NB4 (cell line): ENCODE measurements at regions not wholly inside any gene's neighbourhood (a gene's known extent, or its start where the extent isn't known, plus 50 kb on each side); places are given as distances from the start of the nearest gene placed in this dataset.

Experiments
- DNase-seq: peaks from one replicate; pipeline ENCODE4 v3.0.0; 2010; ENCODE audit warnings: low read depth
- H3K4me3 ChIP-seq: one replicate; pipeline ENCODE4 v1.5.1; 2011; ENCODE audit warnings: mild to moderate bottlenecking, low read depth, low read length, moderate library complexity
- MYC ChIP-seq: IDR thresholded peaks from 2 replicates; pipeline ENCODE4 v1.6.1; 2011; ENCODE audit warnings: low read depth, low read length
- POLR2A ChIP-seq: IDR thresholded peaks from 2 replicates; pipeline ENCODE4 v1.6.1; 2011; ENCODE audit warnings: mild to moderate bottlenecking; ENCODE audit not compliant: insufficient read length; ENCODE audit errors: extremely low read depth
- TF ChIP-seq, protein P1 (sequence below): IDR thresholded peaks from one replicate; pipeline ENCODE4 v1.5.1; 2012; ENCODE audit warnings: low read depth, low read length
- TF ChIP-seq, protein P2 (sequence below): IDR thresholded peaks from 2 replicates; pipeline ENCODE4 v1.6.1; 2011; ENCODE audit warnings: low read depth, low read length

DNA sequence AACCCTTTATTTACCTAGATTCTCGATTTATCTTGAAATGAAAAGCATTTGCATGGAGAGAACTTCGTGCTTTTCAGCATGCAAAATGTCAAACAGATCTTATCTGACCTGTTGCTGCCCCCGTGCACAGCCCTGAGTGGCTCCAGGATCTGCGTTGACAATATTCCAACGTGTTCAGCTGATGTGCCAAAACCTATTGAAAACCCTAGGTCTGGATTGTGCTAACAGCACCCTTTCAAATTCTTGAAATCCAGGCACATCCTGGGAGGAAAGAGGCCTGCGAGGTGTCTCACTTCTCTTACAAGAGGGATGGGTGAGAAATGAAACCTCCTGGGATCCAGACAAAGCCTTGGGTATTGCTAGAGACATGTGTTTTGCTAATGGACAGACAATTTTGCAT is 231.8 kb downstream of the MAP2K4 start:
- TF ChIP-seq, protein P1, sequence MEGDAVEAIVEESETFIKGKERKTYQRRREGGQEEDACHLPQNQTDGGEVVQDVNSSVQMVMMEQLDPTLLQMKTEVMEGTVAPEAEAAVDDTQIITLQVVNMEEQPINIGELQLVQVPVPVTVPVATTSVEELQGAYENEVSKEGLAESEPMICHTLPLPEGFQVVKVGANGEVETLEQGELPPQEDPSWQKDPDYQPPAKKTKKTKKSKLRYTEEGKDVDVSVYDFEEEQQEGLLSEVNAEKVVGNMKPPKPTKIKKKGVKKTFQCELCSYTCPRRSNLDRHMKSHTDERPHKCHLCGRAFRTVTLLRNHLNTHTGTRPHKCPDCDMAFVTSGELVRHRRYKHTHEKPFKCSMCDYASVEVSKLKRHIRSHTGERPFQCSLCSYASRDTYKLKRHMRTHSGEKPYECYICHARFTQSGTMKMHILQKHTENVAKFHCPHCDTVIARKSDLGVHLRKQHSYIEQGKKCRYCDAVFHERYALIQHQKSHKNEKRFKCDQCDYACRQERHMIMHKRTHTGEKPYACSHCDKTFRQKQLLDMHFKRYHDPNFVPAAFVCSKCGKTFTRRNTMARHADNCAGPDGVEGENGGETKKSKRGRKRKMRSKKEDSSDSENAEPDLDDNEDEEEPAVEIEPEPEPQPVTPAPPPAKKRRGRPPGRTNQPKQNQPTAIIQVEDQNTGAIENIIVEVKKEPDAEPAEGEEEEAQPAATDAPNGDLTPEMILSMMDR = no peak
- TF ChIP-seq POLR2A (no peak), MYC (no peak)
- TF ChIP-seq, protein P2, sequence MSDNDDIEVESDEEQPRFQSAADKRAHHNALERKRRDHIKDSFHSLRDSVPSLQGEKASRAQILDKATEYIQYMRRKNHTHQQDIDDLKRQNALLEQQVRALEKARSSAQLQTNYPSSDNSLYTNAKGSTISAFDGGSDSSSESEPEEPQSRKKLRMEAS = no peak
- no peak overlapping the region for H3K4me3 ChIP-seq
- no peak for DNase-seq

DNA sequence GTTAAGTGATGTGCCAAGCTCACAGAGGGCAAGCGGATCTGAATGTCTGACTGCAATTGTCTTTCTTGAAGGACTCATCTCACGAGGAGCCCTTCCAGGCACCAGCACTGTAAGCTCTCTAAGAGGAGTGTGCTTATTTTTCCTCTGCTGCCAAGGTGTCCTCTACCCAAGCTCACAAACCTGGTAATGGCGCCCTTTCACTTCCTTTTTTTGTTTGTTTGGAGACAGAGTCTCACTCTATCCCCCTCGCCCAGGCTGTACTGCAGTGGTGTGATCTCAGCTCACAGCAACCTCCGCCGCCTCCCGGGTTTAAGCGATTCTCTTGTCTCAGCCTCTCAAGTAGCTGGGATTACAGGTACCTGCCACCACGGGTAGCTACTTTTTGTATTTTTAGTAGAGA is 233.8 kb downstream of the MAP2K4 start:
- no peak for TF ChIP-seq MYC
- TF ChIP-seq, protein P2 = no peak
- DNase-seq = no peak
- H3K4me3 ChIP-seq = no peak overlapping the region

DNA sequence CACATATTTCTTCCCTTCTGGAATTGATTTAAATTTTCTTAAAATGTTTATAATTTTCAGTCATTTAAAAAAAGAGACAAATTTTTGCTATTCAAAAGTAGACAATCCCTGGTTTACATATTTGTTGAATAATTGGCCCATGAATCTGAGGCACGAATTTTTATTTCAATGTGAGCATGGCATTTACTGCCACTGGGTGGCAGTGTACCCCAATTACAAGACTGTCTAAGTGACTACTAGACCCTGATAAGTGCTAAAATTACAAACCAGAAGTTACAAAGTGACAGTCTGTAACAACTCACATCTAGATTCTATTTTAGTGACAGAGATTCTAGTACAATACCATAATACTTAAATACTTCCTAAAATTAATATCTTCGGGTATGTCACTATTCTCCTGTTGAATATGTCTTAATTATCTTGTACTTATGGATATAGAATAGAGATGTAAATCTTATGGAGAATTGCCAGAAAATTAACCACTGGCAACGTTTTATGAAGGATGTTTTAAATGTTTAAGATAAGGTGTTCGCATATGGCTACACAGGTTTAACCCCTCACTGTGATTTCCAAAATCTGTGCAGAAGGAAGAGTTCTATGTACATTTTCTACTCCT is 235.8 kb downstream of the MAP2K4 start:
- H3K4me3 ChIP-seq = no peak overlapping the region
- peak; percentile 55 for DNase-seq
- TF ChIP-seq, protein P1 = peak; percentile 78
- no peak for TF ChIP-seq MYC

DNA sequence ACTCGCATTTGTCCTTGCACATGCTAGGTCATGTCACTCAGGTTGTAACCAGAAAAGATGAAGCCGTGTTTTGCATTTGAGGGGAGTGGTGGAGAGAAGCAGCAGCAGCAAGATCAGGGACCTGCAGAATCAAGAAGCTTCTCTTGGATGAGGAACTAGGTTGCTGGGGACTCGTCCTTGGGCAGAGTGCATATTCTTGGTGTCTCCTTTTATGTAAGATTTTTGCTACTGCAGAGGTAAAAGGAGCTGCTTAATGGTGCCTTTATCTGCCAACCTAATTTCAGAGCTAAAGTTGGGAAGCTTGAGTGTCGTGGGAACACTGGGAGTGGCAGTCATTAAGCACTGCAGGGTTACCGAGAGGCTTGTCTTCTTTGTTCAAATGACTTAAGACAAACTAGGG is 236.5 kb downstream of the MAP2K4 start:
- no peak for DNase-seq
- no peak overlapping the region for H3K4me3 ChIP-seq
- TF ChIP-seq, protein P1 = no peak
- no peak for TF ChIP-seq POLR2A
- TF ChIP-seq, protein P2 = no peak
- no peak for TF ChIP-seq MYC

DNA sequence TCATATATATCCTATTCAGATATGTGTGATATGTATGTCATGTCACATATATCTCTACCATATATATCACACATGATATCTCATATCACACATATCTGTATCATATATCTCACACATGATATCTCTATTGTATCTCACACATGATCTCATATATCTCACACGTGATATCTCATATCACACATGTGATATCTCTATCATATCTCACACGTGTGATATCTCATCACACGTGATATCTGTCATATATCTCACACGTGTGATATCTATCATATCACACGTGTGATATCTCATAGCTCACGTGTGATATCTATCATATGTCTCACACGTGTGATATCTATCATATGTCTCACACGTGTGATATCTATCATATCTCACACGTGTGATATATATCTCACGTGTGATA is 240.7 kb downstream of the MAP2K4 start:
- TF ChIP-seq POLR2A (no peak), MYC (no peak)
- TF ChIP-seq, protein P2 = no peak
- TF ChIP-seq, protein P1 = no peak
- DNase-seq = no peak
- H3K4me3 ChIP-seq = no peak overlapping the region

DNA sequence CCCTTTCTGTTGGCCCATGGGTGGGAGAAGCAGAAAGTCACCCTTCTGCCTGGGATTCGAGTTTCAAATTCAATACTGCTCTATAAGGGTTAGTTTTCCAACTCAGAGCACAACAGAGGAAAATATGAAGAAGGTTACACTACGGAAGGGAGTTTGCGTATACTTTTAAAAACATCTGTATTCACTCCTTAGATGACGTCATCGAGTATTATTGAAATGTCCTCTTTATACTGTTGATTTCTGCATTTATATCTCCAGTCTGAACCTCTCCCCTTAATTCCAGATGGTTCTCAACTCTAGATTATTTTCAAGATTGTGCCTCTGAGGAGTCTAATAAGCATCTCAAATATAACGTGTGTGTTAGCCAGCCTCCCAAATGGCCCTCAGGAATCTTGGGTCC is 249.1 kb downstream of the MAP2K4 start:
- no peak for DNase-seq
- TF ChIP-seq POLR2A = no peak
- no peak overlapping the region for H3K4me3 ChIP-seq

DNA sequence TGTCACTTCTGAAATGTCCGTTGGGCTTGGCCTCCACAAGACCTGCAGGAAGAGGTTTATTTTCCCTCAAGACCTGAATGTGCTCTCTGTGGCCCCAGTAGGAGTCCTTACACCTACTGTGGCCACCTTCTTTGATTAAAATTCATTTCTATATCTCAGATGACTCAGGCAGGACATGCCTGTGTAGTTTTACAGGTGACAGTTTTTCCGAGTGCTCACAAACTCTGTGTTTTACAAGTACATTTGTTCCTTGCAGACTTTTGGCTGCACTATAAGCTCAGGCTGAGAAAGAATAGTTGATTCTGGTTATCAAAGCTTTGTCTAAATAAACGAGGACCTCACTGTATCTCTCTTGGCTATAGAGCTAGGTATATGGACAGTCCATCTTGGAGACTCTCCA is 257.1 kb downstream of the MAP2K4 start:
- no peak for DNase-seq
- TF ChIP-seq, protein P2 = no peak
- TF ChIP-seq POLR2A = no peak
- TF ChIP-seq MYC = no peak
- TF ChIP-seq, protein P1 = no peak
- H3K4me3 ChIP-seq = no peak overlapping the region
